SK-N-SH treated with all-trans-retinoic acid at 6 μM for 48 hours (cell line): ENCODE measurements at regions not wholly inside any gene's neighbourhood (a gene's known extent, or its start where the extent isn't known, plus 50 kb on each side); places are given as distances from the start of the nearest gene placed in this dataset.

Experiments used
- ATAC-seq: fragments of 200-7000 bp; cut with Tn5 transposase; 3 replicates; pipeline ENCODE4 v1.9.1; 2020; ENCODE audit warnings: mild to moderate bottlenecking, moderate library complexity
- CSDC2 ChIP-seq: fragments of 250-450 bp; sonication (Bioruptor Pico); IDR thresholded peaks from 2 replicates; pipeline ENCODE4 v1.5.0; 2020; ENCODE audit warnings: mild to moderate bottlenecking, moderate library complexity
- TSHZ2 ChIP-seq: fragments of 250-450 bp; sonication (Bioruptor Pico); IDR thresholded peaks from 2 replicates; pipeline ENCODE4 v1.5.0; 2020; ENCODE audit warnings: mild to moderate bottlenecking, moderate library complexity

GRCh38 chr16:22763437-22764080 lies 50.4 kb upstream of the HS3ST2 start:
- peak; percentile 65 for ATAC-seq
- TF ChIP-seq CSDC2 (CRISPR knock-in tag) (no peak), TSHZ2 (CRISPR knock-in tag) (0 out of 2 replicates have a peak, but pooled peaks have one; percentile 14)
